ENCODE measurements at regions not wholly inside any gene's neighbourhood (a gene's known extent, or its start where the extent isn't known, plus 50 kb on each side); places are given as distances from the start of the nearest gene placed in this dataset.

DNA sequence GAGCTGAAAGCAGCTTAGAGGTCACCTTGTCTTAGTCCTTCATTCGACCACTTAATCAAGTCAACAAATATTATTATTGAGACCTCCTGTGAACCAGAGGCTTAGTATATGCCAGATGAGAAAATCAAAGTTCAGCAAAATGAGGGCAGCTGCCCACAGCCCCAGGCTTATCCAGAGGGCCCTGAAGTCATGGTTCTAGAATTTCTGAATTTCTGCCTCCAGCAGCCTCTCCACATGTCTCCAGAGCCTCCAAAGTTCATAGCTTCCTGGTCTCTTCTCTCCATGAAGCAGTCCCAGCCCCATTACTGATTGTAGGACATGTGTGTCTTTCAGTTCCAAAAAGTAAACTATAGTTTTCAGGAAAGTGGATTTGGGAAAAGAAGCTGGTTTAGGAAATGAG is 96.9 kb upstream of the TSC22D2 start:
- POLR2A ChIA-PET, result no interaction called here
- intact Hi-C loops (cut with micrococcal nuclease), result no loop called here

GRCh38 chr3:150309557-150309956 is 98.5 kb upstream of the TSC22D2 start:
- no peaks in the 10 kb centered on the region for H3K9me3 ChIP-seq (ENCODE audit: control extremely low read depth in 1 of 3, control insufficient read depth in 2 of 3, insufficient read depth in 1 of 3, low read length in 2 of 3)
- H4K20me1 ChIP-seq (ENCODE audit: control insufficient read depth, insufficient read depth, low read length, poor library complexity, severe bottlenecking), result no peaks in the 10 kb centered on the region
- WGBS (ENCODE audit: insufficient coverage), result no CpG with 5 or more reads among the region's 3 CpGs
- H3K27me3 ChIP-seq (replicated peaks in 1 of 4; ENCODE audit: control extremely low read depth in 1 of 4, control insufficient read depth in 3 of 4, insufficient read depth in 4 of 4, low read length in 3 of 4), result peaks cover 0 to 10% (median 0%) of the 10 kb centered on the region in 4 experiments
- no peaks in the 10 kb centered on the region for H3K4me1 ChIP-seq (ENCODE audit: control insufficient read depth in 2 of 2, insufficient read depth in 2 of 2, low read length in 2 of 2)
- H3K4me1 Mint-ChIP-seq, result no peaks in the 10 kb centered on the region
- intact Hi-C loops (cut with micrococcal nuclease), result no loop called here
- no peaks in the 10 kb centered on the region for H3K36me3 ChIP-seq (replicated peaks in 1 of 2; ENCODE audit: control extremely low read depth in 1 of 2, control insufficient read depth in 1 of 2, extremely low read depth in 1 of 2, insufficient read depth in 2 of 2, low read length in 1 of 2)
- H3K9me3 Mint-ChIP-seq (ENCODE audit: insufficient read depth), result no peaks in the 10 kb centered on the region
- no peak overlapping the region for H3K27ac ChIP-seq (ENCODE audit: low read length in 2 of 2)
- H3K27ac Mint-ChIP-seq, result no peak overlapping the region
- peaks cover 45% of the 10 kb centered on the region for H3K27me3 Mint-ChIP-seq
- H3K4me2 ChIP-seq (replicated peaks; ENCODE audit: low read depth, low read length, poor library complexity, severe bottlenecking), result no peak overlapping the region
- CTCF ChIA-PET, result no interaction called here
- no peak for TF ChIP-seq CTCF (IDR thresholded peaks at IDR 0.05)
- TF ChIP-seq EZH2 (IDR thresholded peaks at IDR 0.05; ENCODE audit: borderline replicate concordance, insufficient read depth, low read depth, low read length, poor library complexity, severe bottlenecking), result no peak
- POLR2A ChIA-PET, result no interaction called here
- ATAC-seq (ENCODE audit: low read depth) (no peak), DNase-seq (no peak)
- no peaks in the 10 kb centered on the region for H3K79me2 ChIP-seq (ENCODE audit: control insufficient read depth, insufficient read depth, low read length)
- no peak overlapping the region for H3K4me3 ChIP-seq (ENCODE audit: control extremely low read depth in 1 of 5, extremely low read depth in 1 of 5, insufficient read depth in 1 of 5, low read depth in 2 of 5, low read length in 4 of 5)
- no peak overlapping the region for H2AFZ ChIP-seq (ENCODE audit: insufficient read depth, low read depth, low read length, poor library complexity, severe bottlenecking)
- H3K4me3 Mint-ChIP-seq, result no peak overlapping the region
- H3K9ac ChIP-seq (ENCODE audit: low read length), result no peak overlapping the region

More for the DNA sequence above, 96.9 kb upstream of the TSC22D2 start:
- 100% methylated on average over 1 of the region's 1 CpG for WGBS (ENCODE audit: insufficient coverage)
- H3K4me1 ChIP-seq (ENCODE audit: control insufficient read depth in 2 of 2, insufficient read depth in 2 of 2, low read length in 2 of 2), result no peaks in the 10 kb centered on the region
- TF ChIP-seq CTCF (IDR thresholded peaks at IDR 0.05) (no peak), EZH2 (IDR thresholded peaks at IDR 0.05; ENCODE audit: borderline replicate concordance, insufficient read depth, low read depth, low read length, poor library complexity, severe bottlenecking) (no peak)
- CTCF ChIA-PET, result no interaction called here
- no peak overlapping the region for H3K9ac ChIP-seq (ENCODE audit: low read length)
- no peaks in the 10 kb centered on the region for H4K20me1 ChIP-seq (ENCODE audit: control insufficient read depth, insufficient read depth, low read length, poor library complexity, severe bottlenecking)
- no peak overlapping the region for H3K27ac ChIP-seq (ENCODE audit: low read length in 2 of 2)
- H3K36me3 ChIP-seq (replicated peaks in 1 of 2; ENCODE audit: control extremely low read depth in 1 of 2, control insufficient read depth in 1 of 2, extremely low read depth in 1 of 2, insufficient read depth in 2 of 2, low read length in 1 of 2), result no peaks in the 10 kb centered on the region
- Mint-ChIP-seq H3K27ac (no peak overlapping the region), H3K4me1 (no peaks in the 10 kb centered on the region), H3K9me3 (ENCODE audit: insufficient read depth) (no peaks in the 10 kb centered on the region), H3K27me3 (peaks cover 41% of the 10 kb centered on the region), H3K4me3 (no peak overlapping the region)
- H3K79me2 ChIP-seq (ENCODE audit: control insufficient read depth, insufficient read depth, low read length), result no peaks in the 10 kb centered on the region
- peaks cover 0 to 10% (median 0%) of the 10 kb centered on the region in 4 experiments for H3K27me3 ChIP-seq (replicated peaks in 1 of 4; ENCODE audit: control extremely low read depth in 1 of 4, control insufficient read depth in 3 of 4, insufficient read depth in 4 of 4, low read length in 3 of 4)
- no peak overlapping the region for H3K4me3 ChIP-seq (ENCODE audit: control extremely low read depth in 1 of 5, extremely low read depth in 1 of 5, insufficient read depth in 1 of 5, low read depth in 2 of 5, low read length in 4 of 5)
- H3K4me2 ChIP-seq (replicated peaks; ENCODE audit: low read depth, low read length, poor library complexity, severe bottlenecking), result no peak overlapping the region
- ATAC-seq (ENCODE audit: low read depth) (no peak), DNase-seq (no peak)
- no peaks in the 10 kb centered on the region for H3K9me3 ChIP-seq (ENCODE audit: control extremely low read depth in 1 of 3, control insufficient read depth in 2 of 3, insufficient read depth in 1 of 3, low read length in 2 of 3)
- H2AFZ ChIP-seq (ENCODE audit: insufficient read depth, low read depth, low read length, poor library complexity, severe bottlenecking), result no peak overlapping the region
